Sigmoid colon (tissue), 4 donors: ENCODE measurements at regions not wholly inside any gene's neighbourhood (a gene's known extent, or its start where the extent isn't known, plus 50 kb on each side); places are given as distances from the start of the nearest gene placed in this dataset.

Experiments used
- CTCF ChIP-seq, 4 experiments: fragments of 450-650 bp in 3 of 4; fragments of 200-600 bp in 1 of 4; IDR thresholded peaks; one replicate each; pipeline ENCODE4 v1.5.1; 2016 to 2019; ENCODE audit warnings: antibody characterized with exemption in 4 of 4, mild to moderate bottlenecking in 3 of 4, moderate library complexity in 2 of 4
- EP300 ChIP-seq, 4 donors: sonication (generic); formaldehyde crosslinking; IDR thresholded peaks; one replicate each; pipeline ENCODE4 v1.6.1; 2017; ENCODE audit warnings: antibody characterized with exemption in 4 of 4
- POLR2A ChIP-seq, 2 donors: fragments of 450-650 bp; IDR thresholded peaks; one replicate each; pipeline ENCODE4 v1.6.1; 2016; ENCODE audit warnings: antibody characterized with exemption in 2 of 2, mild to moderate bottlenecking in 2 of 2, moderate library complexity in 2 of 2
- POLR2AphosphoS5 ChIP-seq, 4 donors: sonication (generic); formaldehyde crosslinking; IDR thresholded peaks; one replicate each; pipeline ENCODE4 v1.6.1; 2017; ENCODE audit warnings: antibody characterized with exemption in 4 of 4

DNA sequence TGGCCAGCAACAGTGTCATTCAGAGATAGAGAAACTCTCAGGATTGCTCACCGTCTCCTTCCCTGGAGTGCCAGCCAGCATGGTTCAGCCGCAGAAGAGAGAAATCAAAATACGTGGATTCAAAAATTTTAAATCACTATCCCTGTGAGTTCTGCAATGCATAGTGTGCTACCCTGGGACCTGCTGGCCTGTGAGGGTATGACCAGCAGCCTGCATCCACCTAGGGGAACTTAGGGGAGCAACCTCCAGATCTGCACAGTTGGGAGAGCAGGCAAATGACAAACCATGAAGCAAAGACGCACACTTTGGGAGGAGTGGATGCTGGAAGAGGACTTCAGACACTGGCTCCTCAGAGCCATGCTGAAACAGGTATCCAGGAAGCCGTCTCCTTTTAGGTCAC lies 639.3 kb downstream of the TNS3 start:
- TF ChIP-seq CTCF (IDR thresholded peaks at IDR 0.05), result no peak
- no peak for TF ChIP-seq POLR2A (IDR thresholded peaks at IDR 0.05)
- TF ChIP-seq EP300 (IDR thresholded peaks at IDR 0.05), result no peak
- no peak for TF ChIP-seq POLR2AphosphoS5 (IDR thresholded peaks at IDR 0.05)
